Embryonic facial prominence (tissue), 1 donor: ENCODE measurements at regions not wholly inside any gene's neighbourhood (a gene's known extent, or its start where the extent isn't known, plus 50 kb on each side); places are given as distances from the start of the nearest gene placed in this dataset.
"Not testable (repeated sequence)": the region's sequence is repeated elsewhere in the genome, so short reads cannot be mapped to it uniquely, and the experiment has no call there.

ENCODE experiments used
- DNase-seq: peaks from one replicate; pipeline ENCODE4 v3.0.0-alpha.2; 2016; ENCODE audit errors: extremely low spot score

DNA sequence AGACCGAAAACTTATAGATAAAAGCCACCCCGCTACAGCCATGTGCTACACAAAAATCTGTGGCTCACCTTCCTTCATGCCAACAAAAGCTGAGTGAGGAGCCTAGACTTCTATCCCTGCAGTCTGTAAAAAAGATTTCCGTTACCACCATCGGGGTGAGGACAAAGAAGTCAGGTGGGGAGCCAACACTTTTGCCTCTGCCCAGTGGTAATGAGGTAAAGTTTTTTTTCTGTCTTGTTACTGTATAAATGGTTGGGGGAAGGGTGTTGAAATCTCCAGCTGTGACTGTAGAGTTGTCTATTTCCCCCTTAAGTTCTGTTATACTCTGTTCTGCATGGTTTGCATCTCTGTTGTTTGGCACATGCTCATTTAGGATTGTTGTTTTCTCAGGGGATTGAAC lies 707.8 kb downstream of the FLRT2 start:
- no peak for DNase-seq

DNA sequence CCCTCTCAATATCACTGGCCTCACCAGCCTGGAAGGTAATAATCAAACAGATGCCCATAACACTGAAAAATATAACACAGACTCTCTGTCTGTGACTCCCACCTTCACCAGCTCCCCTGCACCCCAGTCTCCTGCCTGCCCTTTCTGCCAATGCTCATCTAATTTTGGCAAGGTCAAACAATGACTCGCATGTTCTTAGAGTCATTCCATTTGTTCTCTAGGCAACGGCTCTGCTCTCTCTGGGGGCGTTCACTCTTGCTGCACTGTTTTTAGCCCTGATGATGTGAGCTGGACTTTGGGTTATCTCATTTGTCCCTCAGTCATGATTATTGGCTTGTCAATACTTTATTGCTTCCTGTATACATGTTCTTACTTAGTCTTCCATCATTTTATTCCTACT lies 691.8 kb downstream of the FLRT2 start:
- DNase-seq: no peak

DNA sequence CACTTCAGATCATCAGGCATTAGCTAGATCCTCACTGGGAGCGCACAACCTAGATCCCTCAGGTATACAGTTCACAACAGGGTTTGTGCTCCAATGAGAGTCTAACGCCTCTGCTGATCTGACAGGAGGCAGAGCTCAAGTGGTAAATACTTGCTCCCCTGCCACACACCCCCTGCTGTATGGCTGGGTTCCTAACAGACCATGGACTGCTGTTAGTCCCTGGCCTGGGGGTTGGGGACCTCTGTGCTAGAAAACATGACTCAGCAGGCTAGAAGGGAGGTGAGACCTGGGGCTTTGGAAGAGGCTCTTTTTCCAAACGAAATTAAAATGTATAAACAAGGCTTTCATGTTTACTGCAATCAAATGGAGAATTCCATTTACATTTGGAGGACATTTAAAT lies 691.1 kb downstream of the FLRT2 start:
- DNase-seq: no peak

DNA sequence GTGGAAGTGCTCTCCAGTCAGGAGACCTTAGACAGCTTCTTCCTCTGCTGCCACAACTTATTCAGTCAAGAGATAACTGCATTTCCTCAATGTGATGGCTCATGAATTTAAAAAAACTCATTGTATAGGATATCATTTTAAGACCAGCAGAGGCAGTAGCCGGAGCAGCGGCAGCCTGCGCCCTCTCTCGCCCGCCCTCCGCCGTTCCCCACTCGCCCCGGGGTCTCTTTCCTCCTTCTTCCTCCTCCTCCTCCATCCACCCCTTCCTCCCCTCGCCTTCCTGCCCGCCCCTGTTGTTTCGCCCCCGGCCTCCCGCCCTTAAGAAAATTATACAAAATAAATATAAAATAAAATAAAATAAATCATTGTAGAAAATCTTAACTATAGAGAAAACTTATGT lies 687.6 kb downstream of the FLRT2 start:
- DNase-seq: no peak

DNA sequence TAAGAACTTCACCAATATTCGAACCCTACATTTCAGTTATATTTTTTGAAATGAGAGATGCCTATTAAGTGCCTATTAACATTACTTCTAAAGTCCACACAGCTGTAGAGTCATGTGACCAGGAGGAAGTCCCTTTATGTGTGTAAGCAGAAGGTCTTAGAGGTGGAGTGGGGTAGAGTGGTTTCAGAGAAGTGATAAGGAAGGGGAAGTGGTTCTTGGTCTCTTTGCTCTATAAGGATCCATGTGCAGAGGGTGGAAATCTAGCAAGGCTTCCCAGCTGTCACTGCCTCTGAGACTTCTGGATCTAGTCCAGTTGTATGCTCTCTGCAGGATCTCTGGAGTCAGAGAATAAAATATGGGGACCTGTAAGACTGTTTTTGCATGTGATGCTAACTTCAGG lies 673.9 kb downstream of the FLRT2 start:
- no peak for DNase-seq

DNA sequence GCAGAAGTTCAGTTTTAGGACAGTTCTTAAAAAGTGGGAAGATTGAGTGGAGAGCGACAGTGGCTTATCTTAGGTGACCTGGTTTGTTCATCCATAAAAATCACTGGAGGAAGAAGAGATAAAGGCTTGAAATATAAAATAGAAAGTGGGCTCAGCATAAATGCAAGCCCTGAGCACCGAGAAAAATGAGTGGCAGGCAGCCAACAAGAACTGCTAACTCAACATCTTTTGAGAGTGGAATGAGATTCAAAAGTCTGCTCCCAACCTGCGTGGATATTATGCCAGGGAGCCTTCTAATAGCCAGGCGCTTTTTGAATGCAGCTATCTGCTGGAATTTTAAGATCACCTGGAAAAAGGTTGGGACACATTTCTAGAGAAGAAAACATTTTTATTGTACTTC lies 666.5 kb downstream of the FLRT2 start:
- no peak for DNase-seq

DNA sequence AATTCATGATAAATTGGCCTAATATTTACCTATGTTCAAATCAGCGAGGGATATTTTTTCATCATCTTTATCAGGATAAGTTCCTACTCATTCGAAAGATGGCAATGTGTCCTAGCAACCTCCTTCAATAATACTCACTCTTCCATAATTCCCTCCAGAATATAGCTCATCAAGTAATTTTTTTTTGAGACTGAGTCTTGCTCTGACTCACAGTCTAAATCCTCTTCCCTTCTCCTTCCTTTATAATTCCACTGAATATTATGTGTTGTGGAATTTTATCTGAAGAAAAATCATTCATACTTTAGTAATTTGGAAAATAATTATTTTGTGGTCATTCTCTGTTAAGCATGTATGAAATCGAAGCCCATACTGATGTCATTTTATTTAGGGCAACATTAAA lies 663.8 kb downstream of the FLRT2 start:
- no peak for DNase-seq

DNA sequence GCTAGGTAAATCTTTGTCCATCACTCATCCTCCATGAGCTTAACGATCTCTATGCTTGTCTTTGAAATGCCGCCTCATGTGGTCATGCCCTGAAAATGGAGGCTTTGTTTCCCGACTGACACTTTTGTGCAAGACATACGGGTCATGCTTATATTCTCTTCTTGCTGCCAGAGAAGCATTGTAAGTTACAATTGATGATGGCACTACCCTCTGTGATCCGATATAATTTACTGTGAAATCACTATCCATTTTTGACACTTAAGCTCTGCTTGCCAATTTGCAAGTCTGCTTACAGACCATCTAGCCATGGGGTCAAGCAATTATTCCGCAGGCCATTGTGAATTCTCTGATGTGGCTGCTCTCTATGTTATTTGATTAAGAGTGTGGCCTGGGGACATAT lies 650.0 kb downstream of the FLRT2 start:
- no peak for DNase-seq

DNA sequence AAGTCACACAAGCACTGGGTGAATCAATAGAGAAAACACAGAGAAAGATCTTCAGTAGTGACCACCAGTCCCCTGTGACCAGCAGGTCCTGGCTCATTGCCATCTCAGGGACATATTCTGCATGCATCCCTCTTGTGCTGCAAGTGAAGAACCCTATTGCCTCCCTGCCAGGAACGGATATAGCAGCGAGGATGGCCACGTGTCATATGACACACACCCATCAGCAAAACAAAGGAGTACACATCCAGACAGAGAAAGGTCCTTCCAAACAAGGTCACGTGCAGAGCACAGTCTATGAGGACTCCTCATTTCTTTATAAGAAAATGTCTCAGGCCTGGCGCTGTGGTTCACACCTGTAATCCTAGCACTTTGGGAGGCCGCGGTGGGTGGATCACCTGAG lies 638.4 kb downstream of the FLRT2 start:
- DNase-seq: no peak

DNA sequence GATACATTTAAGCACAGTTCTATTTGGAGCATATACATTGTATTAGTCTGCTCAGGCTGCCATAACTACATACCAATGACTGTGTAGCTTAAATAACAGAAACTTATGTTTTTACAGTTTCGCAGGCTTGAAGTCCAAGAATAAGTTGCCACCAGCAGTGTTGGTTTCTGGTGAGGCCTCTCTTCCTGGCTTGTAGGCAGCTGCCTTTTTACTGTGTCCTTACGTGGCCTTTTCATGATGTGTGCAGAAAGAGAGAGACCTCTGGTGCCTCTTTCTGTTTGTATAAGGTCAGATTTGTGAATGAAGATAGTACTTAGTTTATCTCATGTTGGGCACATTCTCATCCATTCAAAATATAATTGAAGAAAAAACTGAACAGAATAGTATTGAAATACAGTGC lies 636.6 kb downstream of the FLRT2 start:
- DNase-seq: no peak

DNA sequence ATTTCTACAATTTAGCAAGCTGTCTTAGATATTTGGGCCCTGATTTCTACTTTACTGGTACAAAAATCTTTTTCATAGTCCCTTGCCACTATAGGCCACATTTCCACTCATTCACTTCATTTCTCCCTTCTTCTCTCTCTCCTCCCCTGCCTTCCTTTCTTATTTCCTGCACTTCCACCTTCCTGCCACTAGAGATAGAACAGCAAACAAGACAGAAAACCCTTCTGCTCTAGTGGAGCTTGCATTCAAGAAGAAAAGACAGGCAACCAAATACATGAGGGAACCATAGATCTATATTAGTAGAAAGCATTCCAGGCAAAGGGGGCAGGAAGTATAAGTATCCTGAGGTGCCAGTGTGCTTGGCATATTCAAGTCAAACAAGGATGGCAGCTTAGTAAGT lies 623.5 kb downstream of the FLRT2 start:
- DNase-seq: no peak

DNA sequence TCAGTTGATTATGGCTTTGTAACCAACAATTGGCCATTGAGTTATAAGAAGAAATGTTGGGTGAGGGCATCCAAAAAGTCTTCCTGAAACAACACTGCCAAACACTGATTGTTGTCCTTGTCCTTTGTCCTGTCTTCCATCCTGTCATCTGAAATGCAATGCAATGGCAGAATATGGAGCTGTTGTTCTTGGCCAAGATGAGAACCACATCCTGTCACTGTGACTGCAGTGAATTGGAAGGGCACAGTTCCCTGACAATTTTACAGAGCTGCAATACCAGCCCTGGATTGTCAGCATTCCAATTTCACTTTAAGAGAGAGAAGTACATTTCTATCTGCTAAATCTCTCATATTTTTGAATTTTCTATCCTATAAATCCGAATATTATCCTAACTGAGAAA lies 613.3 kb downstream of the FLRT2 start:
- DNase-seq: no peak

DNA sequence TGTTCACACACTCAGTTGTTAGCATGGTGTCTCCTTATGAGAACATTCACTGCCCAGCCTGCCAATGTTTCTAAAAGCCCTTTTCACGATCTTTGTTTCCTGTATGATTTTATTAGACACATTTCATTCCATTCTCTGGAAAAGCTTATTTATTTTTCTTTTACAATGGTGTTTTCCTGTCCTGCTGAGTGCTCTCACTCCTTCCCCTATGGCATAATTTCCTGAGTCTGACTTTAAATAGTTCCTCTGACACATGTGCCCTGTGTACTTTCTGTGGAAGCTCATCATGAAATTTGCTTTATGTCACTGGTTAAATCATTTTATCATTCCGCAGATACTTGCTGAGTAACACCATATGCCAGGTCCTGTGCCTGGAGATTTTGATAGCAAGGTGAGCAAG lies 612.0 kb downstream of the FLRT2 start:
- no peak for DNase-seq

DNA sequence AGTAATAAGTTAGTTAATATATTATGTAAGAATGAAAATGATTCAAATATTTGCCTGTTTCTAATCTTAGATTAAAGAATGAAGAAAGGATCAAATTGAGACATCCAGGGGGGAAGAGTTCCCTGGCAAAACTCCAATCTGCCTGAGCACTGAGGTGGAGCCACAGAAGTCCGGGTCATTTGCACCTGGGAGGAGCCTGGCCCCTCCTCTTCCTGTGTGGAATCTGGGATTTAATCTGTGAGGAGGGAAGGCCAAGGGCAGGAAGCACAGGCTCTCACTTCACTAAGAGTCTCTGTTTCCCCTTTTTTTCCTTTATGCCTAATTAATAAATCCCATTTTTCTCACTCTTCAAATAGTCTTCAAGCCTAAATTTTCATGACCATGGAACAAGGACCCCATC lies 599.5 kb downstream of the FLRT2 start:
- no peak for DNase-seq

DNA sequence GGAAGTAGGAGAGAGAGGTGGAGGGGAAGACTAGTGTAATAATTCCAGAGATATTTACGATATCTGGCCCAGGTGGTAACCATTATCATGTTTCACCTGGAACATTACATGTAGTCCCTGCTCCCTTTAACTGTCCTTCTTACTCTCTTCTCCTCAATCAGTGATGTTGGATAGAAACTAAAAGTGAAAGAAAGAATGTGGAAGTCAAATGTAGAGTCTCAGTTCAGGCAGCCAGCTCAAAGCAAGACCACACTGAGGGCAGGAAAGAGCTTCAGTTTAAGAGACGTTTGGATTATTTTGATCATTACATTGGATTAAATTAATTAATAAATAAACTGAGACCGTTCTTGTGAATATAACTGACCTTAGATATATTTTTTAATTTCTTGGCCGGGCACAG lies 594.4 kb downstream of the FLRT2 start:
- no peak for DNase-seq

DNA sequence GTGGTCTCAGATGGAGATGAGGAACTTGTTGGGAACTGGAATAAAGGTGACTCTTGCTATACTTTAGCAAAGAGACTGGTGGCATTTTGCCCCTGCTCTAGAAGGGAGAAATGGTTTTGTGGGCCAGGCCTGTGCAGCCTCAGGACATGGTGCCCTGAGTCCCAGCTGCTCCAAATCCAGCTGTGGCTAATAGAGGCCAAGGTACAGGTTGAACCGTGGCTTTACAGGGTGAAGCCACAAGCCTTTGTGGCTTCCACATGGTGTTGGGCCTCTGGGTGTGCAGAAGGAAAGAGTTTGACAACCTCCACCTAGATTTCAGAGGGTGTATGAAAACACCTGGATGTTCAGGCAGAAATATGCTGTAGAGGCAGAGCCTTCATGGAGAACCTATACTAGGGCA lies 586.0 kb downstream of the FLRT2 start:
- no peak for DNase-seq

DNA sequence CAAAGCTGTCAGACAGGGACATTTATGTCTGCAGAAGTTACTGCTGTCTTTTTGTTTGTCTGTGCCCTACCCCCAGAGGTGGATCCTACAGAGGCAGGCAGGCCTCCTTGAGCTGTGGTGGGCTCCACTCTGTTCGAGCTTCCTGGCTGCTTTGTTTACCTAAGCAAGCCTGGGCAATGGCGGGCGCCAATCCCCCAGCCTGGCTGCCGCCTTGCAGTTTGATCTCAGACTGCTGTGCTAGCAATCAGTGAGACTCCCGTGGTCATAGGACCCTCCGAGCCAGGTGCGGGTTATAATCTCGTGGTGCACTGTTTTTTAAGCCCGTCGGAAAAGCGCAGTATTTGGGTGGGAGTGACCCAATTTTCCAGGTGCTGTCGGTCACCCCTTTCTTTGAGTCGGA lies 580.9 kb downstream of the FLRT2 start:
- not testable (repeated sequence) for DNase-seq

DNA sequence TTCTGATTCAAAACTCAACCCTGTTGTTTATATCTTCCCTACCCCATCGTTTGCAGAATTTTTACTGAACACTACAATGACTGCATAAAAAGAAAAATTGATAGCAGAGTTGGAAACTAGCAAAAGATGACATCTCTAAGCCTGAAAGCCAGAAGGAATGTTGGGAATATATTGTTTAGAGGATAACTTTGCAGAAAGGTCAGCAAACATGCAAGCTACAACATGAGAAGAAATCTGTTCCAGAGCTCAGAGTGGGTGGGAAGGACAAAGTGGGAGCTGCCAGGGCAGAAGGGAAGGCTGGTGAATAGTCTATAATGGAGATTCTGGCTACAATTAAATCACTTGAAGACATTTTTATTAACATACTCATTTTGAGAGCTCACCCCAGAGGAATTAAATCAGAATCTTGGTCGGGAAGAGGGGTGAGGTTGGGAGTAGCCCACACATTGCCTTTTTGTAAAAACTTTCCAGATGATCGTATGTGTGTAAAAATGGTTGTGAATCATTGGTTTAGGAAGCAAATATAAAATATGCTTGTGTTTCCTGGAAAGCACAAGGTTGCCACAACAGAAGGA lies 574.8 kb downstream of the FLRT2 start:
- no peak for DNase-seq

DNA sequence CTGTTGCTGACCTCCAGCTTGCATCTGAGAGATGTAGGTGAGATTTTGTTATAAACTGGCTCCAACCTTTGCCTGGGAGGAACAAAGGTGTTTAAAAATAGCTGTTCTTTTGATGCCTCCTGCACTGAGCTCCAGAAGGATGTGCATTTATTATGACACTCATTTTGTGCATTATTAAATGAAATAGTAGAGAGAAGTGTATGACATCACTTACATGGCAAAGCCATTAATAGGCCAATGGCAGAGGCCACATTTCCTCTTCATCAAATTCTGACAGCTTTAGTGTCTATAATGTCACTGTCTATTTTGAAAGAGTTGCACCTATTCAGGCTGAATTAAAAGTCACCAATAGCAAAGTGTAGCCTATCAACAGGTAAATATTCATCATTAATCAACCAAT lies 564.6 kb downstream of the FLRT2 start:
- no peak for DNase-seq

DNA sequence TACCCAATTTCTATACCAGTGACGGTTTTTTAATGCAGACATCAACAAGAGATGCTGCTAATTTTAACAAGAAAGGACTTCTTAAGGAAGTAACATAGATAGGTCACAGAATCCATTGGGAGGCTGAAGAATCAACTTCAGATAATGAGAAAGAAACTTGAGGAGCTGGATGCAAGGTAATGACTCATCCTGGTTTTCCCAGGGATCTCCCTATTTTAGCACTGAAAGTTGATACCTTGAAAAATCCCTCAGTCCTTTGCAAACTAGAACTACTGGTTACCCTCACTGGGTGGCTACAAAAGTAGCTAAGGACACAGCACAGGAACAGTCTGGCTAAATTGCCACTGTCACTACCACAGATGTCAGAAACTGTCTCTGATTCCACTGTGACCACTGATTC lies 561.9 kb downstream of the FLRT2 start:
- DNase-seq: no peak

DNA sequence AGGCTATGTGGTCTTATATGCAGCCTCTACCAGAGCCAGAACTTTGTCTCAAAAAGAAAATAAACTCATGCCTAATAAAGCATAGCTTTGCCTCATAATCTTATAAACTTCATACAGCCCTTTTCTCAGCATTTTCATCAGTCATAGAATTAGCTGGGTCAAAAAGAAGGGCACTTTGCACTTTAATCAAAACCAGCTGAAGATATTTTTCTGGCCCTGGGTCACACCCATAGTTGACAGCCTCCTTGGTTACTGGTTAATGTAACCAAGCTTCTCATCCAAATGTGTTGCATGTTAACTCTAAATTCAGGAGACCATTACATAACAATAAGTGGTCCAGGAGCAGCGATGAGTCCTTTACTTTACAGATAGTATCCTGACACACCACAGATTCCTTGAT lies 558.2 kb downstream of the FLRT2 start:
- DNase-seq: no peak

DNA sequence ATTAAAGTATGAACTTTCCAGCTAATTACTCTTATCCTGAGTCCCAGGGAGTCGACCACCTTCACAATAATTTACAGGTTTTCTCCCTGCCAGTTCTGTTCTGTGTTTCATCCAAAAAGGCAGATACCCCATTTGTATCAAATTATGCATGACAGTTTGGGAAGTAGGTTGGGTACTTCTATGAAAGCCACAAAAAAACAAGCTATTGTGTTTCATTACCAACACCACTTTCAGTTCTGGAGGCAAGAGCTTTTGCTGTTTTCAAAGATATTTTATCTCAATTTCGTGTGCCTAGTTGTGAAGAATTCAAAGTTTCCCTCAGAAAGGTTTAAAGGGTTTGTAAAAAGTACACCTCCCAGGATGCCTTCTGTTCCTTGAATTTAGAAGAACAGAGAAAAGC lies 557.4 kb downstream of the FLRT2 start:
- no peak for DNase-seq

DNA sequence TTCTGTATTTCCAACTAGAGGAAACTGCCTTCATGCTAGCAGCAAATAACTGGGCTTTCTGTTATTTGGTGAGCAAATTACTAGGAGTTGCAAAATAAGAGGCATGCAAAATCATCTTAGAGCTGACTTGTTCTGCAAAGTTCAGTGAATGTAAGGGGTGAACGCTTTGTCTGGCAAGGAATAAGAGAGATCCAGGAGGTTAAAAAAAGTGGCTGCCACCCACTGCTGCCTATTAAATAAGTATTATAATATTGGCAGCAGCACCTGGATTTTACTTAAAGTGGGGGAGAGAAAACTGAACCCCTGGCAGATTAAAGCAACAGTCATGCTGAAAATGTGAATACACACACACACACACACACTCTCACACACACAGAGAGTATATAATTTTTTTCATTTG lies 557.0 kb downstream of the FLRT2 start:
- no peak for DNase-seq

DNA sequence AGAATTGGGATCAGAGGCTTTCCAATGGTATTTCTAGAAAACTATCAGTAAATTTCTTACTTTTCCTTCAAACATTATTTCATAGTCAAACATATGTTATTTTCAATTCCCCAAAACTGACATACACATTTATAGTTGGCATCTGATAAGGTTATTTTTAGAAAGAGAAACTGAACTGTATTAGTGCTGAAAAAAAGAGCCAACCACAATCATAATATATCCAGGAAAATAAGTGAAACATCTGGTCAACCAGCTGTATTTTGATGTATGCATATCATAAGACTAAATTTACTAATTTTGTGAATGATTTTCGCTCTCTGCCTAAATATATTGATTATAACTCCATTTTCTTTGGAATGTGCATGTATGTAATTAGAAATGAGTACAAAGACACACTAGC lies 554.2 kb downstream of the FLRT2 start:
- DNase-seq: no peak

DNA sequence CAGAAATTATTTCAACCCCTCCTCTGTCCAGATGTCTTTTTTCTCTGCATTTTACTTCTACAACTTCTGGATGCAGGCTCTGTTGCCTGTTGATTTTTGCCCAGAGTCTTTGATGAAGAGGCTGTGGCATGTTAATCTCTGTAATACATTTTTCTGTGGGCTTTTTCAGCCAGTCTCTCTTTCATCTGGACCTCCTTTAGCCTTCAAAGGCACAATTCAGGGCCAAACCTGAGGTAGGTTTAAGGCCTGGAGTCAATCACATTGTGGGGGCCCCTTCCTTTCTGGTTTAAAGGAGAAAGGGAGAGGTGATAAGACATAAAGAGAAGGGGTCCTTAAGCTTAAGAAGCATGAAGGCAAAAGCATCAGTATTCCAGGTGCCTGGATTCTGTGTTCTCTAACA lies 553.7 kb downstream of the FLRT2 start:
- DNase-seq: no peak
